ENCODE measurements at regions not wholly inside any gene's neighbourhood (a gene's known extent, or its start where the extent isn't known, plus 50 kb on each side); places are given as distances from the start of the nearest gene placed in this dataset.

DNA sequence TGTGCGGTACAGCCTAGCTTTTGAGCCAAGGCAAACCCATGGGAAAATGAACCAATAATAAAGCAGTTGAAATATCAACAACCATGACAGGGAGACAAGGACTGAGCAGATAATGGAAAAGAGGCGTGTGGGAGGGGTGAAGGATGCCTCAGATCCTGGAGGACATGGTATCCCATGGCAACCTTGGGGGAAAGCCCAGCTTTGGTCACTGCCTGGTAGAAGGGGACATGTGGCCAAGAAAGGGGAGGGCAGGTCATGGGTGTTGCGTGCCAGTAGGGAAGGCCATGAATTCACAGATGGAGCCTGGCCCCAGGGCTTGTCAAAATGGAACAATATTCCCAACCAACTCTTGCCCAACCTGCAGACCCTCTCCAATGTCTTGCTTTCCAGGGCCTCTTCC, 140.5 kb upstream of the SMAD3 start:
- Histone ChIP-seq H3T11ph (ENCODE audit: low read length) (no peak overlapping the region), H4K91ac (ENCODE audit: insufficient read length, low read depth, low read length) (no peak overlapping the region), H4K8ac (replicated peaks; ENCODE audit: insufficient read length, low read depth, low read length) (no peak overlapping the region), H3K23ac (ENCODE audit: insufficient read length, low read depth, low read length) (no peak overlapping the region), H2BK20ac (ENCODE audit: low read depth, low read length, poor library complexity, severe bottlenecking) (no peak overlapping the region), H3K4me2 (ENCODE audit: insufficient read depth, insufficient read length, low read length) (no peak overlapping the region), H3K27me3 (ENCODE audit: insufficient read depth, low read length) (no peaks in the 10 kb centered on the region), H3K18ac (ENCODE audit: insufficient read length, low read depth, low read length) (no peak overlapping the region), H2AK5ac (ENCODE audit: insufficient read length, low read length) (no peak overlapping the region), H3K4ac (ENCODE audit: low read depth, low read length) (no peak overlapping the region), H3K79me2 (ENCODE audit: insufficient read depth, low read length) (no peaks in the 10 kb centered on the region), H3K27ac (ENCODE audit: insufficient read length, low read depth, low read length) (no peak overlapping the region), H2BK120ac (ENCODE audit: low read depth, low read length, poor library complexity, severe bottlenecking) (no peak overlapping the region), H2BK15ac (ENCODE audit: low read depth, low read length) (no peak overlapping the region), H3K14ac (ENCODE audit: insufficient read depth, low read length) (no peak overlapping the region), H2AFZ (ENCODE audit: low read length) (no peak overlapping the region), H2BK12ac (ENCODE audit: insufficient read length, low read depth, low read length) (no peak overlapping the region), H3K23me2 (ENCODE audit: insufficient read length, low read depth, low read length, poor library complexity, severe bottlenecking) (no peaks in the 10 kb centered on the region), H3K9ac (ENCODE audit: extremely low read depth, insufficient read length, low read length) (no peak overlapping the region), H3K9me3 (ENCODE audit: control insufficient read depth, low read depth, low read length) (no peaks in the 10 kb centered on the region), H3K4me1 (ENCODE audit: insufficient read depth, low read length) (no peaks in the 10 kb centered on the region), H3K79me1 (ENCODE audit: insufficient read depth, low read depth, low read length, poor library complexity, severe bottlenecking) (no peaks in the 10 kb centered on the region), H2BK5ac (ENCODE audit: insufficient read length, low read length) (no peak overlapping the region), H4K5ac (ENCODE audit: insufficient read length, low read depth, low read length) (no peak overlapping the region), H3K56ac (ENCODE audit: insufficient read length, low read depth, low read length) (no peak overlapping the region), H4K20me1 (ENCODE audit: control insufficient read depth, insufficient read depth, insufficient read length) (no peaks in the 10 kb centered on the region)
- Mint-ChIP-seq H3K27me3 (ENCODE audit: low read depth) (peaks cover 12% of the 10 kb centered on the region), H3K4me3 (no peak overlapping the region), H3K27ac (no peak overlapping the region), H3K4me1 (peaks cover 10 to 20% of the 10 kb centered on the region in 2 experiments), H3K36me3 (ENCODE audit: insufficient read depth in 1 of 3, low read depth in 3 of 3) (no peaks in the 10 kb centered on the region; a peak in 1 of 7 replicates), H3K9me3 (no peaks in the 10 kb centered on the region; a peak in 1 of 5 replicates)
- whole genome bisulfite sequencing (ENCODE audit: extremely low coverage, insufficient read length, low lambda C conversion rate): no CpG with 5 or more reads among the region's 3 CpGs
- TF ChIP-seq, protein P1, sequence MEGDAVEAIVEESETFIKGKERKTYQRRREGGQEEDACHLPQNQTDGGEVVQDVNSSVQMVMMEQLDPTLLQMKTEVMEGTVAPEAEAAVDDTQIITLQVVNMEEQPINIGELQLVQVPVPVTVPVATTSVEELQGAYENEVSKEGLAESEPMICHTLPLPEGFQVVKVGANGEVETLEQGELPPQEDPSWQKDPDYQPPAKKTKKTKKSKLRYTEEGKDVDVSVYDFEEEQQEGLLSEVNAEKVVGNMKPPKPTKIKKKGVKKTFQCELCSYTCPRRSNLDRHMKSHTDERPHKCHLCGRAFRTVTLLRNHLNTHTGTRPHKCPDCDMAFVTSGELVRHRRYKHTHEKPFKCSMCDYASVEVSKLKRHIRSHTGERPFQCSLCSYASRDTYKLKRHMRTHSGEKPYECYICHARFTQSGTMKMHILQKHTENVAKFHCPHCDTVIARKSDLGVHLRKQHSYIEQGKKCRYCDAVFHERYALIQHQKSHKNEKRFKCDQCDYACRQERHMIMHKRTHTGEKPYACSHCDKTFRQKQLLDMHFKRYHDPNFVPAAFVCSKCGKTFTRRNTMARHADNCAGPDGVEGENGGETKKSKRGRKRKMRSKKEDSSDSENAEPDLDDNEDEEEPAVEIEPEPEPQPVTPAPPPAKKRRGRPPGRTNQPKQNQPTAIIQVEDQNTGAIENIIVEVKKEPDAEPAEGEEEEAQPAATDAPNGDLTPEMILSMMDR (conservative IDR thresholded peaks at IDR 0.05): no peak
- no peak for DNase-seq

Measured in H9 (cell line).